Panc1 (cell line): ENCODE measurements at regions not wholly inside any gene's neighbourhood (a gene's known extent, or its start where the extent isn't known, plus 50 kb on each side); places are given as distances from the start of the nearest gene placed in this dataset.

Source experiments
- POLR2AphosphoS5 ChIP-seq: IDR thresholded peaks from 2 replicates; pipeline ENCODE4 v1.6.1; 2012; ENCODE audit warnings: mild to moderate bottlenecking, low read depth, low read length, moderate library complexity
- TF ChIP-seq, protein P1 (sequence below): fragments of 450-650 bp; IDR thresholded peaks from 2 replicates; pipeline ENCODE4 v1.5.1; 2017; ENCODE audit warnings: mild to moderate bottlenecking

GRCh38 chr7:66539902-66540375, 88.7 kb upstream of the KCTD7 start:
- TF ChIP-seq, protein P1, sequence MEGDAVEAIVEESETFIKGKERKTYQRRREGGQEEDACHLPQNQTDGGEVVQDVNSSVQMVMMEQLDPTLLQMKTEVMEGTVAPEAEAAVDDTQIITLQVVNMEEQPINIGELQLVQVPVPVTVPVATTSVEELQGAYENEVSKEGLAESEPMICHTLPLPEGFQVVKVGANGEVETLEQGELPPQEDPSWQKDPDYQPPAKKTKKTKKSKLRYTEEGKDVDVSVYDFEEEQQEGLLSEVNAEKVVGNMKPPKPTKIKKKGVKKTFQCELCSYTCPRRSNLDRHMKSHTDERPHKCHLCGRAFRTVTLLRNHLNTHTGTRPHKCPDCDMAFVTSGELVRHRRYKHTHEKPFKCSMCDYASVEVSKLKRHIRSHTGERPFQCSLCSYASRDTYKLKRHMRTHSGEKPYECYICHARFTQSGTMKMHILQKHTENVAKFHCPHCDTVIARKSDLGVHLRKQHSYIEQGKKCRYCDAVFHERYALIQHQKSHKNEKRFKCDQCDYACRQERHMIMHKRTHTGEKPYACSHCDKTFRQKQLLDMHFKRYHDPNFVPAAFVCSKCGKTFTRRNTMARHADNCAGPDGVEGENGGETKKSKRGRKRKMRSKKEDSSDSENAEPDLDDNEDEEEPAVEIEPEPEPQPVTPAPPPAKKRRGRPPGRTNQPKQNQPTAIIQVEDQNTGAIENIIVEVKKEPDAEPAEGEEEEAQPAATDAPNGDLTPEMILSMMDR = no peak
- TF ChIP-seq POLR2AphosphoS5 = no peak
